ENCODE measurements at regions not wholly inside any gene's neighbourhood (a gene's known extent, or its start where the extent isn't known, plus 50 kb on each side); places are given as distances from the start of the nearest gene placed in this dataset.

- DNase-seq (ENCODE audit: low read depth, low spot score): no peak
These were observed 113.9 kb downstream of the THNSL2 start for GRCh38 chr2:88283886-88284592.

GRCh38 chr2:88281302-88282217 is 111.4 kb downstream of the THNSL2 start:
- no peak for DNase-seq (ENCODE audit: low read depth, low spot score)

GRCh38 chr2:88269836-88270235 is 99.7 kb downstream of the THNSL2 start:
- no peak for DNase-seq (ENCODE audit: low read depth, low spot score)

- DNase-seq (ENCODE audit: low read depth, low spot score): no peak
These were observed 95.5 kb downstream of the THNSL2 start for GRCh38 chr2:88265352-88266303.

GRCh38 chr2:88263861-88264260 is 93.7 kb downstream of the THNSL2 start:
- DNase-seq (ENCODE audit: low read depth, low spot score): no peak

- no peak for DNase-seq (ENCODE audit: low read depth, low spot score)
These were observed 91.6 kb downstream of the THNSL2 start for GRCh38 chr2:88261725-88262124.

- DNase-seq (ENCODE audit: low read depth, low spot score): no peak
These were observed 88.1 kb downstream of the THNSL2 start for GRCh38 chr2:88258208-88258607.

GRCh38 chr2:88254437-88255091 is 84.4 kb downstream of the THNSL2 start:
- DNase-seq (ENCODE audit: low read depth, low spot score): no peak

GRCh38 chr2:88253997-88254396 is 83.9 kb downstream of the THNSL2 start:
- no peak for DNase-seq (ENCODE audit: low read depth, low spot score)

GRCh38 chr2:88253375-88253774 is 83.2 kb downstream of the THNSL2 start:
- DNase-seq (ENCODE audit: low read depth, low spot score): no peak

GRCh38 chr2:88252646-88253045 is 82.5 kb downstream of the THNSL2 start:
- DNase-seq (ENCODE audit: low read depth, low spot score): no peak

GRCh38 chr2:88252111-88252510 is 82.0 kb downstream of the THNSL2 start:
- DNase-seq (ENCODE audit: low read depth, low spot score): no peak

GRCh38 chr2:88250404-88250803 is 80.3 kb downstream of the THNSL2 start:
- no peak for DNase-seq (ENCODE audit: low read depth, low spot score)

- no peak for DNase-seq (ENCODE audit: low read depth, low spot score)
These were observed 78.2 kb downstream of the THNSL2 start for GRCh38 chr2:88248280-88248828.

- no peak for DNase-seq (ENCODE audit: low read depth, low spot score)
These were observed 77.4 kb downstream of the THNSL2 start for GRCh38 chr2:88247531-88247930.

- DNase-seq (ENCODE audit: low read depth, low spot score): no peak
These were observed 75.0 kb downstream of the THNSL2 start for GRCh38 chr2:88245109-88245508.

- DNase-seq (ENCODE audit: low read depth, low spot score): no peak
These were observed 69.6 kb downstream of the THNSL2 start for GRCh38 chr2:88239781-88240180.

- no peak for DNase-seq (ENCODE audit: low read depth, low spot score)
These were observed 66.5 kb downstream of the THNSL2 start for GRCh38 chr2:88236666-88237065.
